ENCODE measurements at regions not wholly inside any gene's neighbourhood (a gene's known extent, or its start where the extent isn't known, plus 50 kb on each side); places are given as distances from the start of the nearest gene placed in this dataset.

DNA sequence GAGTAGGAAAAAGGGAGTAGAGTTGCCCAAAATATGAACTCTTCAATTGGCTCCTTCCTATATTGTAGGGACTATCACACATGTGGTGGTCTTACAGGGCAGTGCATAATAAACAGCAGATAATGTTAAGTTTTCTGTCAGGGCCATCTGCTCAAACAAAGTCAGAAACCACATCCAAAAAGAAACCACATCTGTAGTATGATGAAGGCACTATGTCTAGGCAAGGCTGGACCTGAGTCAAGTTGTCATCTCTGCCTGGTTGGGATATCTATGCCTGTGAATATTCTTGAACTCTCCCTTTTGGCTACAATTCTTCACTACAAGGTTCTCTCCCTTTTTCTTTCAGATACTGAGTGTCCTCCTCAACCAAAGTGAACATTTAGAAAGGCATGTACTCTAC is 109.4 kb upstream of the C1GALT1C1 start:
- Mint-ChIP-seq H3K9me3 (ENCODE audit: unreplicated experiment) (peaks cover 20% of the 10 kb centered on the region), H3K27ac (ENCODE audit: unreplicated experiment) (no peak overlapping the region), H3K4me3 (ENCODE audit: unreplicated experiment) (no peak overlapping the region), H3K36me3 (ENCODE audit: unreplicated experiment) (no peaks in the 10 kb centered on the region), H3K4me1 (ENCODE audit: unreplicated experiment) (peaks cover 47% of the 10 kb centered on the region), H3K27me3 (ENCODE audit: unreplicated experiment) (no peaks in the 10 kb centered on the region)
- DNase-seq (ENCODE audit: extremely low spot score, unreplicated experiment): no peak
- TF ChIP-seq, protein P1, sequence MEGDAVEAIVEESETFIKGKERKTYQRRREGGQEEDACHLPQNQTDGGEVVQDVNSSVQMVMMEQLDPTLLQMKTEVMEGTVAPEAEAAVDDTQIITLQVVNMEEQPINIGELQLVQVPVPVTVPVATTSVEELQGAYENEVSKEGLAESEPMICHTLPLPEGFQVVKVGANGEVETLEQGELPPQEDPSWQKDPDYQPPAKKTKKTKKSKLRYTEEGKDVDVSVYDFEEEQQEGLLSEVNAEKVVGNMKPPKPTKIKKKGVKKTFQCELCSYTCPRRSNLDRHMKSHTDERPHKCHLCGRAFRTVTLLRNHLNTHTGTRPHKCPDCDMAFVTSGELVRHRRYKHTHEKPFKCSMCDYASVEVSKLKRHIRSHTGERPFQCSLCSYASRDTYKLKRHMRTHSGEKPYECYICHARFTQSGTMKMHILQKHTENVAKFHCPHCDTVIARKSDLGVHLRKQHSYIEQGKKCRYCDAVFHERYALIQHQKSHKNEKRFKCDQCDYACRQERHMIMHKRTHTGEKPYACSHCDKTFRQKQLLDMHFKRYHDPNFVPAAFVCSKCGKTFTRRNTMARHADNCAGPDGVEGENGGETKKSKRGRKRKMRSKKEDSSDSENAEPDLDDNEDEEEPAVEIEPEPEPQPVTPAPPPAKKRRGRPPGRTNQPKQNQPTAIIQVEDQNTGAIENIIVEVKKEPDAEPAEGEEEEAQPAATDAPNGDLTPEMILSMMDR (IDR thresholded peaks at IDR 0.05): no peak

- Mint-ChIP-seq H3K4me3 (ENCODE audit: unreplicated experiment) (no peak overlapping the region), H3K36me3 (ENCODE audit: unreplicated experiment) (no peaks in the 10 kb centered on the region), H3K27me3 (ENCODE audit: unreplicated experiment) (no peaks in the 10 kb centered on the region), H3K9me3 (ENCODE audit: unreplicated experiment) (peaks cover 18% of the 10 kb centered on the region), H3K4me1 (ENCODE audit: unreplicated experiment) (peaks cover 52% of the 10 kb centered on the region), H3K27ac (ENCODE audit: unreplicated experiment) (peak overlapping the region; percentile 58)
- TF ChIP-seq, protein P1 (IDR thresholded peaks at IDR 0.05): no peak
- DNase-seq (ENCODE audit: extremely low spot score, unreplicated experiment): no peak
Observed at GRCh38 chrX:120736989-120737388, 107.1 kb upstream of the C1GALT1C1 start.

- H3K4me3 Mint-ChIP-seq (ENCODE audit: unreplicated experiment): no peak overlapping the region
Observed at GRCh38 chrX:120735966-120736365, 106.1 kb upstream of the C1GALT1C1 start.

GRCh38 chrX:120732879-120733278 is 103.0 kb upstream of the C1GALT1C1 start:
- no peak for DNase-seq (ENCODE audit: extremely low spot score, unreplicated experiment)
- Mint-ChIP-seq H3K4me1 (ENCODE audit: unreplicated experiment) (peaks cover 37% of the 10 kb centered on the region), H3K9me3 (ENCODE audit: unreplicated experiment) (peaks cover 19% of the 10 kb centered on the region), H3K36me3 (ENCODE audit: unreplicated experiment) (no peaks in the 10 kb centered on the region), H3K27me3 (ENCODE audit: unreplicated experiment) (no peaks in the 10 kb centered on the region), H3K27ac (ENCODE audit: unreplicated experiment) (no peak overlapping the region), H3K4me3 (ENCODE audit: unreplicated experiment) (no peak overlapping the region)
- TF ChIP-seq, protein P1 (IDR thresholded peaks at IDR 0.05): no peak

More at GRCh38 chrX:120735966-120736365, 106.1 kb upstream of the C1GALT1C1 start:
- TF ChIP-seq, protein P1 (IDR thresholded peaks at IDR 0.05): no peak
- Mint-ChIP-seq H3K9me3 (ENCODE audit: unreplicated experiment) (peaks cover 23% of the 10 kb centered on the region), H3K36me3 (ENCODE audit: unreplicated experiment) (no peaks in the 10 kb centered on the region), H3K4me1 (ENCODE audit: unreplicated experiment) (peaks cover 48% of the 10 kb centered on the region), H3K27ac (ENCODE audit: unreplicated experiment) (peak overlapping the region; percentile 84), H3K27me3 (ENCODE audit: unreplicated experiment) (no peaks in the 10 kb centered on the region)
- DNase-seq (ENCODE audit: extremely low spot score, unreplicated experiment): no peak

- peaks cover 17% of the 10 kb centered on the region for H3K9me3 Mint-ChIP-seq (ENCODE audit: unreplicated experiment)
- DNase-seq (ENCODE audit: extremely low spot score, unreplicated experiment): no peak
- TF ChIP-seq, protein P1 (IDR thresholded peaks at IDR 0.05): no peak
- H3K4me1 Mint-ChIP-seq (ENCODE audit: unreplicated experiment): peaks cover 37% of the 10 kb centered on the region
- H3K27me3 Mint-ChIP-seq (ENCODE audit: unreplicated experiment): no peaks in the 10 kb centered on the region
- H3K27ac Mint-ChIP-seq (ENCODE audit: unreplicated experiment): no peak overlapping the region
- H3K4me3 Mint-ChIP-seq (ENCODE audit: unreplicated experiment): no peak overlapping the region
- no peaks in the 10 kb centered on the region for H3K36me3 Mint-ChIP-seq (ENCODE audit: unreplicated experiment)
Observed at GRCh38 chrX:120732461-120732860, 102.6 kb upstream of the C1GALT1C1 start.
